ENCODE measurements at regions not wholly inside any gene's neighbourhood (a gene's known extent, or its start where the extent isn't known, plus 50 kb on each side); places are given as distances from the start of the nearest gene placed in this dataset.

- no peaks in the 10 kb centered on the region for H3K79me2 ChIP-seq (ENCODE audit: low read depth)
- no peak overlapping the region for H3K27ac ChIP-seq
- H3K36me3 Mint-ChIP-seq, result no peaks in the 10 kb centered on the region
Observed at GRCh38 chr1:30125021-30125820, 598.2 kb downstream of the MATN1 start.

GRCh38 chr1:30123896-30124295 lies 599.5 kb downstream of the MATN1 start:
- no peaks in the 10 kb centered on the region for H3K9me3 Mint-ChIP-seq
- H3K27ac Mint-ChIP-seq, result no peak overlapping the region
- no peak overlapping the region for H3K4me3 Mint-ChIP-seq
- Histone ChIP-seq H4K20me1 (ENCODE audit: low read depth) (no peaks in the 10 kb centered on the region), H3K4me3 (no peak overlapping the region), H3K36me3 (no peaks in the 10 kb centered on the region), H3F3A (ENCODE audit: low read depth) (no peaks in the 10 kb centered on the region), H3K9me3 (ENCODE audit: low read depth) (no peaks in the 10 kb centered on the region), H3K27me3 (no peaks in the 10 kb centered on the region), H3K4me2 (no peak overlapping the region), H2AFZ (replicated peaks) (no peak overlapping the region), H3K27ac (no peak overlapping the region), H3K9ac (no peak overlapping the region), H3K4me1 (no peaks in the 10 kb centered on the region), H3K79me2 (ENCODE audit: low read depth) (no peaks in the 10 kb centered on the region)
- peaks cover 3% of the 10 kb centered on the region for H3K4me1 Mint-ChIP-seq
- no peak for DNase-seq (ENCODE audit: low spot score)
- TF ChIP-seq EZH2 (IDR thresholded peaks at IDR 0.05), result no peak
- no peak for TF ChIP-seq CTCF (IDR thresholded peaks at IDR 0.05)
- no peak for TF ChIP-seq EZH2phosphoT487 (IDR thresholded peaks at IDR 0.05)
- peaks cover 10% of the 10 kb centered on the region for H3K27me3 Mint-ChIP-seq (ENCODE audit: insufficient read depth, low read depth)
- H3K36me3 Mint-ChIP-seq, result no peaks in the 10 kb centered on the region

More at GRCh38 chr1:30125021-30125820, 598.2 kb downstream of the MATN1 start:
- no peak overlapping the region for H3K4me3 Mint-ChIP-seq
- no peak for DNase-seq (ENCODE audit: low spot score)
- no peak overlapping the region for H3K4me2 ChIP-seq
- H3K4me1 ChIP-seq, result no peaks in the 10 kb centered on the region
- H3K9me3 ChIP-seq (ENCODE audit: low read depth), result no peaks in the 10 kb centered on the region
- H3K9ac ChIP-seq, result no peak overlapping the region
- no peaks in the 10 kb centered on the region for H3F3A ChIP-seq (ENCODE audit: low read depth)
- H2AFZ ChIP-seq (replicated peaks), result no peak overlapping the region
- no peak overlapping the region for H3K4me3 ChIP-seq
- H3K36me3 ChIP-seq, result no peaks in the 10 kb centered on the region
- TF ChIP-seq EZH2phosphoT487 (IDR thresholded peaks at IDR 0.05) (no peak), CTCF (IDR thresholded peaks at IDR 0.05) (no peak), EZH2 (IDR thresholded peaks at IDR 0.05) (no peak)
- H3K9me3 Mint-ChIP-seq, result no peaks in the 10 kb centered on the region
- peaks cover 3% of the 10 kb centered on the region for H3K4me1 Mint-ChIP-seq
- no peaks in the 10 kb centered on the region for H4K20me1 ChIP-seq (ENCODE audit: low read depth)
- H3K27me3 Mint-ChIP-seq (ENCODE audit: insufficient read depth, low read depth), result peaks cover 8% of the 10 kb centered on the region
- H3K27me3 ChIP-seq, result no peaks in the 10 kb centered on the region
- H3K27ac Mint-ChIP-seq, result peak overlapping the region; percentile 73

DNA sequence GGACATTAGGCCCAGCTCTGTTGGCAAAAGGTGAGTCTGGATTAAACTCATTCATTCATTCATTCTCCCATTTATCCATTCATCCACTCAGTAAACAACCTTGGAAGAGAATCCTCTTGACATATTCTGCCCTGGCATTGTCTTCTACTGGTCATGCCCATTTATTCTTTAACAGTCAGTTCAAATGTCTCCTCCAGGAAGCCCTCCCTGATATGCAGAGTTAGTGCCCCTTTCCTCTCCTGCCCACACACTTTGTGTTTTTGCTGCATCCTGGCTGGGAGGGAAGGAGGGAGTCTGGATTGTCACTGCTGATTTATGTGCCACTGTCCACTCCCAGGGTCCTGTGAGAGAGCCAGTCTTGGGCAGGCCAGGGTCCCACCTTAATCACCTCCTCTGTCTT lies 600.3 kb downstream of the MATN1 start:
- Histone ChIP-seq H2AFZ (replicated peaks) (no peak overlapping the region), H3K79me2 (ENCODE audit: low read depth) (no peaks in the 10 kb centered on the region), H3K4me1 (no peaks in the 10 kb centered on the region), H3K27ac (no peak overlapping the region), H4K20me1 (ENCODE audit: low read depth) (no peaks in the 10 kb centered on the region), H3K9me3 (ENCODE audit: low read depth) (no peaks in the 10 kb centered on the region), H3K4me2 (no peak overlapping the region), H3K4me3 (no peak overlapping the region), H3K9ac (no peak overlapping the region), H3K27me3 (no peaks in the 10 kb centered on the region), H3F3A (ENCODE audit: low read depth) (no peaks in the 10 kb centered on the region), H3K36me3 (no peaks in the 10 kb centered on the region)
- Mint-ChIP-seq H3K9me3 (no peaks in the 10 kb centered on the region), H3K4me1 (peaks cover 3% of the 10 kb centered on the region), H3K4me3 (no peak overlapping the region), H3K27me3 (ENCODE audit: insufficient read depth, low read depth) (peaks cover 8% of the 10 kb centered on the region), H3K36me3 (no peaks in the 10 kb centered on the region), H3K27ac (no peak overlapping the region)
- DNase-seq (ENCODE audit: low spot score), result no peak
- TF ChIP-seq EZH2phosphoT487 (IDR thresholded peaks at IDR 0.05) (no peak), EZH2 (IDR thresholded peaks at IDR 0.05) (no peak), CTCF (IDR thresholded peaks at IDR 0.05) (no peak)

All from neural progenitor cell (in vitro differentiated cells).